RCC 7860 (cell line): ENCODE measurements at regions not wholly inside any gene's neighbourhood (a gene's known extent, or its start where the extent isn't known, plus 50 kb on each side); places are given as distances from the start of the nearest gene placed in this dataset.
"Not testable (repeated sequence)": the region's sequence is repeated elsewhere in the genome, so short reads cannot be mapped to it uniquely, and the experiment has no call there.

ENCODE experiments used
- DNase-seq: peaks from one replicate; pipeline ENCODE4 v3.0.0-alpha.2; 2015; ENCODE audit warnings: low spot score
- FAIRE-seq: peaks from 2 replicates; lab custom pipeline; 2012; peaks lifted over from hg19 to GRCh38; lab: Jason Lieb, UNC

GRCh38 chr5:102154791-102155605 is 141.1 kb downstream of the SLCO4C1 start:
- not testable (repeated sequence) for FAIRE-seq, DNase-seq

GRCh38 chr5:102154291-102154690 is 141.8 kb downstream of the SLCO4C1 start:
- FAIRE-seq, result no peak

GRCh38 chr5:102153003-102153759 is 142.9 kb downstream of the SLCO4C1 start:
- DNase-seq (peak; percentile 7), FAIRE-seq (no peak)

More at GRCh38 chr5:102154291-102154690, 141.8 kb downstream of the SLCO4C1 start:
- no peak for DNase-seq

GRCh38 chr5:102139029-102139428 is 157.1 kb downstream of the SLCO4C1 start:
- no peak for FAIRE-seq

GRCh38 chr5:102138243-102138653 is 157.8 kb downstream of the SLCO4C1 start:
- no peak for FAIRE-seq
- DNase-seq, result no peak

More at GRCh38 chr5:102139029-102139428, 157.1 kb downstream of the SLCO4C1 start:
- no peak for DNase-seq

- FAIRE-seq (no peak), DNase-seq (no peak)
These were observed 165.2 kb downstream of the SLCO4C1 start for GRCh38 chr5:102130890-102131289.

- FAIRE-seq (no peak), DNase-seq (no peak)
These were observed 165.7 kb downstream of the SLCO4C1 start for GRCh38 chr5:102130386-102130785.

- DNase-seq, result no peak
- no peak for FAIRE-seq
These were observed 176.8 kb downstream of the SLCO4C1 start for GRCh38 chr5:102119252-102119651.

- no peak for DNase-seq
- FAIRE-seq, result no peak
These were observed 180.3 kb downstream of the SLCO4C1 start for GRCh38 chr5:102115736-102116135.

- DNase-seq, result no peak
These were observed 181.5 kb downstream of the SLCO4C1 start for GRCh38 chr5:102114525-102115069.

GRCh38 chr5:102107865-102108264 is 188.2 kb downstream of the SLCO4C1 start:
- no peak for DNase-seq
- FAIRE-seq, result no peak

More at GRCh38 chr5:102114525-102115069, 181.5 kb downstream of the SLCO4C1 start:
- no peak for FAIRE-seq

GRCh38 chr5:102106599-102106998 is 189.5 kb downstream of the SLCO4C1 start:
- no peak for DNase-seq
- no peak for FAIRE-seq

- FAIRE-seq (no peak), DNase-seq (no peak)
These were observed 196.2 kb downstream of the SLCO4C1 start for GRCh38 chr5:102099766-102100331.

- not testable (repeated sequence) for DNase-seq, FAIRE-seq
These were observed 197.0 kb downstream of the SLCO4C1 start for GRCh38 chr5:102099083-102099482.

- not testable (repeated sequence) for DNase-seq, FAIRE-seq
These were observed 197.5 kb downstream of the SLCO4C1 start for GRCh38 chr5:102098606-102099005.

GRCh38 chr5:102090770-102091169 is 205.3 kb downstream of the SLCO4C1 start:
- FAIRE-seq, result no peak
- no peak for DNase-seq

- FAIRE-seq, result no peak
These were observed 206.2 kb downstream of the SLCO4C1 start for GRCh38 chr5:102089883-102090282.

GRCh38 chr5:102087906-102088305 is 208.2 kb downstream of the SLCO4C1 start:
- DNase-seq, result no peak
- FAIRE-seq, result no peak

More at GRCh38 chr5:102089883-102090282, 206.2 kb downstream of the SLCO4C1 start:
- DNase-seq, result no peak

GRCh38 chr5:102080288-102080687 is 215.8 kb downstream of the SLCO4C1 start:
- DNase-seq (no peak), FAIRE-seq (no peak)

GRCh38 chr5:102077920-102078319 is 218.2 kb downstream of the SLCO4C1 start:
- FAIRE-seq, result no peak

GRCh38 chr5:102069974-102070373 is 226.1 kb downstream of the SLCO4C1 start:
- FAIRE-seq (no peak), DNase-seq (no peak)

More at GRCh38 chr5:102077920-102078319, 218.2 kb downstream of the SLCO4C1 start:
- no peak for DNase-seq
